GM21367 (cell line): ENCODE measurements at regions not wholly inside any gene's neighbourhood (a gene's known extent, or its start where the extent isn't known, plus 50 kb on each side); places are given as distances from the start of the nearest gene placed in this dataset.

Experiments used
- ATAC-seq: cut with Tn5 transposase; IDR thresholded peaks from one replicate; pipeline ENCODE4 v1.9.1; 2021; ENCODE audit not compliant: unreplicated experiment

DNA sequence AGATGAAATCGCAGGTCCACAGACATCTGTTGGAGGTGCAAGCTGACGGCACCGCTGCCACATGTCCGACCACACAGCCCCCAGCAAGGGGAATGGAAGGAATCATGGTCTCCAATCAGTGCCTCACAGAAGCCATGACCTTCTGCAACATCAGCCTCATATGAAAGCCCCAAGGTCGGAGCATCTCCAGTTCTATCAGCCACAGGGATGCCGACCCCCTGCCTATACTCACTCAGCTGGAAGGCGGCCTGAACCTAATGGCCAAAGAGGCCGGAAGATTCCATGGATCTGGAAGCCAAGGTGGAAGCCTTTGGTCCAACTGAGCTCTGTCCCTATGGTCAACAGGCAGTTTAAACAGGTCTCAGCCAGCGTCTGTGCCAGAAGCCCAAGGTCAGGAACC lies 278.8 kb downstream of the TNS1 start:
- ATAC-seq = no peak

DNA sequence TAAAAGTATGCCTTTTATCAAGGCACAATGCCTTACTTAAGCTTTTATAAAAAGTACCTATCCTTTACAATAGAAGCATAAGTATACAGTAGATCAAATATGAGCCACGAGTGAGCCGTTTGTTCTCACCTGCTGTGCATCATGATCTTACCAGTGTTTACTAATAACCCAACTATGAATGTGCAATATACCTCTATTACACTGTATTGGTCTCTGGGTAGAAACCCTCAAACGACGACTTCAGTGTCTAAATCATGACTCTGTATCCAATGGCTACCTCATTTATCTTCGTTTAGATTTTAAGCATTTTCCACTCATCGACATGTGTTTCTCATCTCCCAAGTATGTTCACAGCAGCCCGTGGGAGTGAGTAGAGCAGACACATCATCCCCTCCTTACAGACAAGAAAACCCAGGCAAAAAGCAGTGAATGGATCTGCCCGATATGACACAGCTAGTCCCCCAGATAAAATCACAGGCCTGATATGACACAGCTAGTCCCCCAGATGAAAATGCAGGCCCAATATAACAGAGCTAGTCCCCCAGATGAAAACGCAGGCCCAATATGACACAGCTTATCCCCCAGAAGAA lies 279.8 kb downstream of the TNS1 start:
- no peak for ATAC-seq

DNA sequence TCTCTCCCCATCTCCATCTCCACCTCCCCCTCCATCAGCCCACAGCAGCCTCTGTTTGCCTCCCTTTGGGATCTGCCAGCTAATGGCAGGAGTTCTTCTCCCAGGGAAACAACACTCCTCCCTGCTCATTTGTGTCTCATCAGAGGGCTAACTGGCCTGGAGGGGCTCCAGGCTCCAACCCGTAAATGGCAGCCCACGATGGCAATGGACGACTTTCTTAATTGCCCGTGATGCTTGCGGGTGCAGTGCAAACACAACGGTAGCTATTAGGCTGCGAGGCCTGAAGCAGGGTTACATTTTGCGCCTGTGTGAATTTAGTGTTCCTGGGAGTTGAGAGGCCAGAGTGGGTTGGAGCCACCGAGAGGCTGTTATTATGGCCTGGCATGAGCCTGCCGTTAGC lies 285.1 kb downstream of the TNS1 start:
- no peak for ATAC-seq

DNA sequence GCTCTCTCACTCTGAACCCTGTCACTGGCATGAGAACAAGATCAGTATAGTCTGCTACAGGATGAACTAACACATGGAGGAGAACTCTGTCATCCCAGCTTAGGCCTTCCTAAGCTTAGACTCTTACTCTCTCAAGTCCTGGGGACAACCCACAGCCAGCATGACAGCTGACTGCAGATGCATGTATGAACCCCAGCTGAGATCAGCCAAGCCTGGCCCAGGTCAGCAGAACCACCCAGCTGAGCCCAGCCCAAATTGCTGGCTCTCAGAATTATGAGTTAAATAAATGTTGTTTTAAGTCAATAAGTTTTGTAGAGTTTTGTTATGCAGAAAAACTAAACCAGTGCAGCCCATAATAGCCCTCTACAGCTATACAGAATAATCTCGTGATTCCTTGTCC lies 287.3 kb downstream of the TNS1 start:
- no peak for ATAC-seq

DNA sequence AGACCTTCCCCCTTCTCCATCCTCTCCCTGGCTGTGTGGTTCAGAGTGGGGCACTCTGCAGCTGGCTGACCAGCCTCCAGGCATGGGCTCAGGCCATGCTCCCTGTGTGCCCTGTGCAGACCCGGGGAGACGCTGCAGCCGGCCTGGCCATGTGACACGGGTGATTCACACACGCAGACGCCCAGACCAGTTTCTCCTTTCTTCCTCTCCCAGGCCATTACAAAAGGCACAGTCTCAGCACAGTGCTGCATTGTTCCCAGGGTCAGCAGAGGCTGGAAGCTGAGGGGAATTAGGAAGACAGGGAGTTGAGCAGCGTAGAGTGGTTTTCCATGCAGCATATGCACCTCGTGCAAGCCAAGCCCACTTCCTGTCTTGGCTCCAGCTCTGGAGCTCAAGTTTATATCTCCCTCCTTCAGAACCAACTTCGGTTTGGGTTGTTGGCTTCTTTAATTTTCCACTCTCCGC lies 288.5 kb downstream of the TNS1 start:
- ATAC-seq = no peak

DNA sequence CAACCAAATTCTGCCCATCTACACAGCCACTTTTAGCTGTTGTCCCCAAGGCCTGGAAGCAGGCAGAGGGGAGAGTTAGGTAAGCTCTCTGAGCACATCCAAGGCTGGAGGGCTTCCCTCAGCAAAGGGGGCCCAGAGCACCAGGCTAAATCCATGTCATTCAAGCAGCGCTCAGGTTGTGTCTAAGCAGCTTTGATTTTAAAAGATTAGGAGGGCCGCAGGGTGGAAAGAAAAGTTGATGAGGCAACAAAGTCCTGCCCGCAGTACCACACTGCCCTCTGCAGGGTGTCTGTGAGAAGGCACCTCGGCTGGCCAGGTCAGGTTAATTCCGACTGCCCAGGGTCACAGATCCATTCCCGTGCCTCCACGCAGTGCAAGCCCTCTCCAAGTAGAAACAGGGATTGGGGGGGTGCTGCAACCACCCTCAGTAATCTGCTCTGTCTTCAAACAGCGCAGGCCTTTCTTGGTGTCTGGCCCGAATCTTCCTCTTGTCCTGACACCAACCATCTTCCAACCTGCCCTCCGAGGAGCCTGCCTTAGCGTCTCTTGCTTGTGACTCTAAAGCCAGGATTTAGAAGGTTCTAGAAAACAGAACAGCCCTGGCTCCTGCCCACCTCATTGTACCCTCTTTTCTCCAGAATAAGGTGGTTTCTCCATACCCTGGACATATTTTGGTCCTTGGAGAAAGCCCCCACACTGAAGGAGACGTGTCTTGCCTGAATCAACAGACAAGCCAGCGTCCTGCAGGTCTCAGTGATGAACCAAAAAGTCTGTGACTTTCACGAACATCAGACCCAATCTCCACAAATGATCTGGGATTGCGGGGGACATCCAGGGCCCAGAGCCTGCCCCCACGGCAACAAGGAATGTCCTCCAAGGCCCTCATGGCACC lies 289.2 kb downstream of the TNS1 start:
- peak; percentile 58 for ATAC-seq

DNA sequence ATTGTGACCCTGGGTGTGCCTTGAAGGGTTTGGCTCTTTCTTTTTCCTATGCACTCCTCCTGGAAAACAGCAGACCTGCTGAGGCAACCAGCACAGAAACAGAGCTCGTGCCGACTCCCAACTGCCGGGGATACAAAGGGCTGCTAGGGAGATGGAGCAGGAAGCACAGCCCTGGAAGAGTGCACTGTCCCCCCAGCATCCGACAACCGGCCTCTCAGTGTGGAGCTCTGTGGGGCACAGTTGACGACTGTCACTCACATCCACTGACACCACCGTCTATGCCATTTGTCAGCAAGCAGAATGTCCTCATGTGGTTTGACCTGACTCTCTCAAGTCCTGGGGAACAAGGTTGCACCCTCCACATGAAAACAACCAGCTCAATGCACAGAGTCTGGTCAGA lies 290.4 kb downstream of the TNS1 start:
- ATAC-seq = no peak

DNA sequence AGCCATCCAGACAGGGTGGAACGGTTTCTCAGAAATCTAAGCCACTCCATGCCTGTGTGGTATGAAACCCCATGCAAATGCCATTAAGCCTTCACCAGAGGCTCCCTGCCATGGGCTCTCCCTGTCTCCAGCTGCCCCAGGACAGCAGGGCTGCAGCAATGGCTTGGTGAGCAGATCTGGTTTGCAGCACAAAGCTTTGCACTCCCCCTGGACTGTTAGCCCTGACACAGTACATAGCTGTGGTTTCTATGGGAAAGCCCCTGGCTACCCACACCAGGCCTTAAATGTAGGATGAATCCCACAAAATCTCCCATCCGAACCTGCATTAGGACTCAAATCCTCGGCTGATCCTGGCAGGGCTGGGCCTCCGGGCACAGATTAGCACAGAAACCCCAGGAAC lies 291.6 kb downstream of the TNS1 start:
- no peak for ATAC-seq

DNA sequence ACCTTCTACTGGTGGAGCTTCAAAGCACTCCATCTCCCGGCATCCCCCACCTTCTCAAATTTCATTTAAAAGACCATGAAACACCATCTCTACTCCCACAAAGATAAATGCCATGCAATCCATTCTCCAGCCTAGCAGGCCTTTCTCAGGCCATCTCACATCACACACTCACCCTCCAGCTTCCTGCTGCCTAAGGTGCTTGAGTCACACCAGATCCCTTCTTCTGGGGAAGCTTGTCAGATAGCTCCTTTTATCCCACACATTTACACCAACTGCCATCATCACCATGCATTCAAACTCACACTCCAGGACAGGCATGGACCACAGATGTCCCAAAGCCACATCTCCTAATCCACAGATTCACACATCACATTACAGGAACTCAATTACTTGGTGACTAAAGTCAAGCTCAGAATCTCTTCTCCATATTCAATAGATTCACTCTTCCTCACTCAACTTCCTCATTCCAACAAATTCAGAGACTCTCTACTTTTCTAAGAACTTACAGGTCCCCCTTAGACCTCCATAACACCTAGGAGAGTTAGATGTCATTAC lies 292.5 kb downstream of the TNS1 start:
- no peak for ATAC-seq

DNA sequence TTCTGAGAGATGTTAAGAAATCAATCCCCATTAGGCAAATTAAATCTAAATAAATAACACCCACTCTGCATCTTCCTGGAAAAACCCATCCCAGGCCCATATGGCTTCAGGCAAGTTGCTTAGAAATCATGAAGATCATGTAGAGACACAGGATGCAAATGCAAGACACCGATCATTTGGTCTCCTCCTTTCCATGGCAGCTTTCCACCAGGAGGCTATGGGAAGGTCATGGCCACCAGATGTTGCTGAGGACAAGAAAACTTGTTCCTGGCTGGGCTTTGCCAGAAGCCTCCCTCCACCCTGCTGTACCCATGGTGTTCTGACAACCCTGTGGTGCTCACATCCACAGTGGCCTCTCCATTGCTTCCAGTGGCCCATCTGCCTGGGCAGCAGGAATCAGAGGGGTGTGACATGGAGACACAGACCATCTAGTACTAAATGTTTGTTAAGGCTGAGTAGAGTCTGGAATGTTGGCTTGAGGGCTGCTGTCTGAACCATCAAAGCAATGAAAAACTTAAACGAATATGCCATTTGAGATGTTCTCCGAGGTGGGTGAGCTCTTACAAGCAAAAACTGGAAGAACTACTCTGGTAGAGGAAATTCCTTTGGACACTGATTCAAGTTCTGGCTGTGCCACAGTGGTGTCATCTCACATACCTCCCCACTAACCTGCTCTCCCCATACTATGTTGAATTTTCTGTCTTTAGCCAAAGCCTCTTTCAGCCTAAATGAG lies 293.2 kb downstream of the TNS1 start:
- no peak for ATAC-seq

DNA sequence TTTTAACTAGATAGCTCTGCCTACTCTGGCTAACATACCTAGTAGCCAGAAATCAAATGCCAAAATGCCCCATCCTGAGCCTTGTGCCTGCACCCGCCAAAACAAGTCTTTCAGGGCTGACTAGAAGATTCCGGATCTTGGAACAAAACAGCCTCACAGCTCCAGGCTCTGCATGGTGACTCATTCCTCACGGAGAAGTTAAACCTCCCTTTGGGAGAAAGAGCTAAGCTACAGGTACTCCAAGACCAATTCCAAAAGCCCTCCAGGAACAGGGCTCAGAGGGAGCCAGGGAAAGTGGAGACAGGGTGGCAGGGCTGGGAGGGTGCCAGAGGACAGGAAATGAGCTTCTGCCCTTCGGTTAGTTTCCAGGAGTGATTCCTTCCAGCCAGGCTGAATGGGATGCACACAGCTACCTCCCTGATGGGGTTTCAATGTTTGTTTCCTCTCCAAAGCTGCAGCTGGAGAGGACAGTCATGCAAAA lies 295.6 kb downstream of the TNS1 start:
- ATAC-seq = no peak

DNA sequence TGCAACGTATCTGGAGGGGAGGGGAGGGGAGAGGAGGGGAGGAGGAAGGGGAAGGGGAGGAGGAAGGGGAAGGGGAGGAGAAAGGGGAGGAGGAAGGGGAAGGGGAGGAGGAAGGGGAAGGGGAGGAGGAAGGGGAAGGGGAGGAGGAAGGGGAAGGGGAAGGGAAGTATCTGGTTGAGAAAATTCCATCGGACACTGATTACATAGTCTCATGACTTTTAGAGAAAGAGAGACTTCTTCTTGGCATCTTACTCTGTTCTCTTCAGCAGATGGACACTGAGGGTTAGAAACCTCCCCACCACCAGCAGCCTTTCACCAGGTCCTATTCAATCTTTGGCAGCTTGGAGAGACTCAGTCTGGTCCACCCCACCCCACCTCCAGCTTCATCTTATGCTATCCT lies 296.3 kb downstream of the TNS1 start:
- ATAC-seq = no peak

DNA sequence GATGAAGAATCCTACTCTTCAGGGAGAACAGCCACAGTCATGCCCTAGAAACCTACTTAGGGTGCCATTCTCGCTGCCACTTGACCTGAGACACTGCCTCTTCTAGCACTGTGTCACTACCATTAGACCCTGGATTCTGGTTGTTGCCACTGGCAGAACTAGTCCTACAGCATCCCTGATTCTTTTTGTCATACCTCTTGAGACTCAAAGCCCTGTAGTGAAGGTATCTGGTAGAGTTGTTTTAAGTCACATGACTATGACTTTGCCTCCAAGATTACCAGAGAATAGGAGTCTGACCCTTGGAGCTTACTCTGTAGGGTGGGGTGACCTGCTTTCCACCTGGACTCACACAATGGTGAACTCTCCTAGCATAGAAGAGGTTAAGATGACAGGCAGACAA lies 296.7 kb downstream of the TNS1 start:
- no peak for ATAC-seq

DNA sequence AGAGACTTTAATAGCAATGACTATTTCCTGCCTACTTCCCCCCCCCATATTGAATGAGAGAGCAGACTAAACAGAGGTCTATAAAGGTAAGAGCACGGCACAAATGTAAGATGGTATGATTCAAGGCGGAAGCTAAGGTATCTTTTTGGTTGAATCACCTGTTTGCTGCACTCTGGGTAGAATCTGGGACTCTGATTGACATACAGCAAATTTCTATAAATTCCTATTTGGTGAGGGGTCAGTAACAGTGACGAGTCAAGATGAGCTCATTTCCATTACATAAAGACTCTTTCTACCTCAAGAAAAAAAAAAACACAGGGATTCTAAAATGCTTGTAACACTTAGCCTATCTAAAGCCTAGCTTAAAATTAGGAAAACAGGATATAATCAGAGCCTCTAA lies 297.3 kb downstream of the TNS1 start:
- no peak for ATAC-seq

DNA sequence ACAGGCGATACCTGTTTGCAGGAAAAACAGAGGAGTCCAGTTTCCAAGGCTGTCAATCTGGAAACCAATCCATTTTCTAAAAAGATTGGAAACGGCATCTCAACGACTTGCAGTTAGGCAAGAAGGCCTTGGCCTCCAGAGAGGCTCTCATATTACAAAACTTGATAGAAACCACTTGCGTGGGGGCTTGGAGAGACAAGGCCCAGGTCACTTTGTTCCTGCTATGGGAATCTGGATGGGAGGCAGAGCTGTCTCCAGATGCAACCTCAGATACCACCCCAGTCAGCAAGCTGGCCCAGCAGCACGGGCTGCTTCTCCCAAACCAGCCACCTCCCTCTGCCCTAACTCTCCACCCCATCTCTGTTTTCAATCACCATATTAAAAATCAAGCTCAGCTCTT lies 298.8 kb downstream of the TNS1 start:
- ATAC-seq = no peak

DNA sequence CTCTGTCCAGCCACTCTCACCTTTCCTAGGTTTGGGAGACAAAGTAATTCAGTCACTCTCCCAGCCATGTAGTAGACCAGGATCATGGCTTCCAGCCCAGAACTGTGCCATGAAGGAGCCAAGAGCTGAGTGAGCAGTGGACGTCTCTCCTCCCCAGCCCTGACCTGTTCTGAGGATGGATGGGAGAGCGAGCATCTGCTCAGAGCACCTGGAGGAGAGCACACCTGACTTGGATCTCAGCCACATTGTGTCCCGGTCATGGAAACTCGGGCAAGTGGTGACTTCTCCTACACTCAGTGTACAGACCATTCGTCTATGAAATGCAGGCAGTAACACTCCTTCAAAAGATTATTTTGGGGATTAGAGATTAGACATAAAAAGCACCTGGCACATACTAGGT lies 299.7 kb downstream of the TNS1 start:
- ATAC-seq = no peak

DNA sequence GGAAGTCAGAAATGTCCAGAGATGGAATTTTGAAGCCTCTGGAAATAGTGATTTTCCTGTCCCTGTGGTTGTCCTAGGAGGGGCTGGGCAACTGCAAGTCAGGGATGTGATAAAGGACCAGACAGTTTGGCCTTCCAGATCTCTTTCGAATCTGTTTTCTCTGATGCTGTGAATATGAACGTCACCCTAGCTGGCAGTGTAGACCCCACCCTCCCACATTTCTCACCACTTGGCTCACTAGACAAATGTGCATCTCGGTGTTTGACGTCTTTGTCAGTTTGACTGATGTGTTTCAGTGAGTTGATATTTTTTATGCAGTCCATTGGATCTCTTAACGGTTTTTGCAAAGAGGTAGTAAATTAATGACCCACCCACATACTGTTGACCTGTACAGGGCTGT lies 301.2 kb downstream of the TNS1 start:
- no peak for ATAC-seq

DNA sequence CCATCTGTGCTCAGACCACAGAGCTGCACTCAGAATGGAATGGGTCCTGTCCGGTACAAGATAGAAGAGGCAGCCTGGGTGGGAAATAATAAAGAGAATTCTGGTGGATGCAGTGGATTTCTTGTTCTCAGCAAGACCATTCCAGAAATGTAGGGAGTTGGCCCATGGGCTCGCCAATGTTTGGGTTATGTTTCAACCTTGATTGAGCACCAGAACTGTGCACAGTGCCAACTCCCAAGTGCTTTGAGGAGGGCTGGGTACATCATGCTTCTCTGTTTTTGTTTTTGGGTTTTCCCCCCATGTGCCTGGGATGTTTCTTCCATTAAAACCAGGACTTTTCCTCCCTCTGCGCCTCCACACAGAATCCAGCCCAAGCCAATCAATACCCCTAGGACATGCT lies 304.1 kb downstream of the TNS1 start:
- no peak for ATAC-seq

DNA sequence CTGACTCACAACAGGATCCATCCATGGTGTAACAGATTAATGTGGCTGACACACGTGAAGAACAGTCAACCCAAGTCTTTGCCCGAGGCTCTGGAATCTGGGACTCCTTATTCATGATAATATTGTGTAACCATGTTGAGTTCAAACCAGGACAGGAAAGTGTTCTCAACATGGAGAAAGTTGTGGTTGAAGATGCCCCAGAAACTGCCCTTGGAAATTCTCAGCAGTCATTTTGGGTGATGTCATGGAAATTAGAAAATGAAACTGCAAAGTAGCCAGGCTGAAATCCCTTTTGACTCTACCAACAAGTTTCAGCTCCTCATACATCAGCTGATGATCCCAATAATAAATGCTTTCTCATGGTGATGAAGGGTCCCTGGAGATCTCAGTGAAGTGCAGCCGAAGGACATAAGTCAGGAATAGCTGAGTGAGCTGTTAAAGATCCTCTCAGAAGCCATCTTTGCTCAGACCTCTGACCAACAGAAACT lies 307.7 kb downstream of the TNS1 start:
- no peak for ATAC-seq

DNA sequence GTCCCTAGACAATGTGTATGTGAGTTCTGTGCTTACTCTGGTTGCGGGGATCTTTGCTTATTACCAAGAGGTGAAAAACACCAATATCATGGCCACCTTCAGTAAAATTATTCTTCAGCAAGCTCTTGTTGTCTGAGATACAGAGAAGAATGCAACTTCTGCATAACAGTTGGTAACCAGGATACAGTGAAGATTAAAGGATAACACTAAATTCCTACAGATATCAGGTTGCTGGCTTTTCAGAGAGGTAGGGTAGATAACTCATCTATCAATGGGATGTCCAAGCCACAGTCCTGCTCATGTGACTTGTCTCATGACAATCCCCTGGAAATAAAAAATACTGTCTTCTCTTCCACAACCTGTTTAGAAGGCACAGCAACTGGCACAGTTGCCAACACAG lies 308.5 kb downstream of the TNS1 start:
- no peak for ATAC-seq

DNA sequence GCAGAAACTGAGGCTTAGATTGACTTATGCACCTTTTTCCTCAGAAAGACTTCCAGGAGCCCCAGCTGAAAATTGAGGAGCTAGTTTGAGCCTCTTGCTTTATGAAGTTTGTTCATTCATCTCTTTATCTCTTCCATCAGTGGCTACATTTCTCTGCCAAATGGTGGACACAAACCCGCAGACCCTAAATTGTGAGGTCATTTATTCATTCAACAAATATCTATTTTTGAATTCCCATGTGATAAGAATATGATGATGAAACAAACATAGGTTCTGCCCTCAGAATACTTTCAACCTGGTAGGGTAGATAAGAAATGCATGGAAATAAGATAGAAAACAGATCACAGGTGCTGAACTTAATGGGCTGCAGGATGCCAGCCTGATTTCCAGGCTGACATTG lies 309.4 kb downstream of the TNS1 start:
- no peak for ATAC-seq
